AG04449 (cell line): ENCODE measurements at regions not wholly inside any gene's neighbourhood (a gene's known extent, or its start where the extent isn't known, plus 50 kb on each side); places are given as distances from the start of the nearest gene placed in this dataset.

ENCODE experiments used
- CTCF ChIA-PET: fragments of 350-600 bp; formaldehyde crosslinking; extraction: SDS; loops from one replicate; lab custom pipeline; 2021; ENCODE audit warnings: antibody characterized with exemption; lab: Yijun Ruan, JAX
- POLR2A ChIA-PET: fragments of 400-600, 350-600 bp; formaldehyde crosslinking; extraction: SDS; loops from one replicate; lab custom pipeline; 2020; ENCODE audit warnings: antibody characterized with exemption, inconsistent platforms; lab: Yijun Ruan, JAX
- DNase-seq: peaks from one replicate; pipeline ENCODE4 v3.0.0-alpha.2; 2010; ENCODE audit warnings: low read depth, low spot score
- H3K4me3 ChIP-seq: 2 replicates; pipeline ENCODE4 v1.5.1; 2011; ENCODE audit warnings: low read depth, mild to moderate bottlenecking, control low read depth, low read length
- CTCF ChIP-seq: IDR thresholded peaks from one replicate; pipeline ENCODE4 v1.5.1; 2011; ENCODE audit warnings: mild to moderate bottlenecking, moderate library complexity, low read length, control low read depth, inconsistent platforms; ENCODE audit not compliant: insufficient read depth; ENCODE audit errors: missing control alignments

DNA sequence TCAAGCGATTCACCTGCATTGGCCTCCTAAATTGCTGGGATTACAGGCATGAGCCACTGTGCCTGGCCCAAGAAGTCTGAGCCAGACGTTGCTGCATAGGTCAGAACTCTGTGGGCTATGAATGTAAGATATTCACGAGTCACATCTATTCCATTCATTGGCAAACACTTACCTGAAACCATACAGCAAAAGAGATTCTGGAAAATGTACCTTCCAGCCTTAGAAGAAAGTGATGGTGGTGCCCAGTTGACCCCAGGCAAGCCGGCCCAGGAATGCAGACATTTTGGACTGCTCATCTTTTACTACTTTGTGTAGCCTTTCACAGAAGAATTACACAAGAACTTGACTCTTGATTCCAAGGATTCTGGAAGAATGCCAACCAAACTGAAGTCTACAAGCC, 135.6 kb upstream of the N4BP1 start:
- no peak overlapping the region for H3K4me3 ChIP-seq
- TF ChIP-seq CTCF = no peak
- POLR2A ChIA-PET = no interaction called here
- DNase-seq = no peak
- CTCF ChIA-PET = no interaction called here

- ChIA-PET POLR2A (no interaction called here), CTCF (no interaction called here)
- H3K4me3 ChIP-seq = no peak overlapping the region
- DNase-seq = no peak
- no peak for TF ChIP-seq CTCF
Measured at GRCh38 chr16:48740964-48741363, 131.0 kb upstream of the N4BP1 start.

- ChIA-PET CTCF (no interaction called here), POLR2A (no interaction called here)
- TF ChIP-seq CTCF = no peak
- DNase-seq = no peak
- no peak overlapping the region for H3K4me3 ChIP-seq
Measured at GRCh38 chr16:48734220-48734619, 124.2 kb upstream of the N4BP1 start.

DNA sequence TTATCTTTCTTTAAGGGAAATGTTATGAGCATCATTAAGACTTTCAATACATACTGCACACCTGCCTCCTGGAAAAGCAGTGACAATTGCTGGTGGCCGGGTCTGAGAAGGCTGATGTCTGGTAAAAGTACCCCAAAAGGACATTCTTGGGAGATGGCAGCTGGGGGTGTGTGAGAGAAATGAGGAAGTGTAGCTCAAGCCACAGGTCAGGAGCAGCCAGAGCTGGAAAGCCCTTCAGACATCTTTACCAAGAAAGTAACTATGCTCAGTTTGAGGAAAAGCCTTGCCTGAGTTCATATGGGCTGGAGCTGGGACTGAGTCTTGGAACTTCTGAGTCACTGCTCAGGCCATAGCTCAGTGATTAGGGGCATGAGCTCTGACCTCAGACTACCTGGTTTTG, 94.7 kb upstream of the N4BP1 start:
- no peak for TF ChIP-seq CTCF
- CTCF ChIA-PET = no interaction called here
- H3K4me3 ChIP-seq = no peak overlapping the region
- POLR2A ChIA-PET = interaction anchor here (0.6 kb wide), 1 partner anchor 9 kb away, joined by 3 read pairs; no protein-coding TSS in a partner anchor
- DNase-seq = no peak

GRCh38 chr16:48687421-48688038, 77.5 kb upstream of the N4BP1 start:
- H3K4me3 ChIP-seq = no peak overlapping the region
- ChIA-PET CTCF (interaction anchor here (0.7 to 4.0 kb wide), 22 partner anchors 9 to 1735 kb away, joined by 3 to 92 read pairs (median 4); no protein-coding TSS in a partner anchor), POLR2A (no interaction called here)
- peak; percentile 75 for TF ChIP-seq CTCF
- peak; percentile 4 for DNase-seq

- ChIA-PET CTCF (interaction anchor here (0.9 to 4.0 kb wide), 2 partner anchors 666 to 667 kb away, joined by 3 to 92 read pairs; no protein-coding TSS in a partner anchor), POLR2A (no interaction called here)
- DNase-seq = no peak
- TF ChIP-seq CTCF = no peak
- H3K4me3 ChIP-seq = no peak overlapping the region
Measured at GRCh38 chr16:48684148-48684547, 74.2 kb upstream of the N4BP1 start.
